NOMO-1 treated with DMSO at 0.1 percent for 48 hours (cell line): ENCODE measurements at regions not wholly inside any gene's neighbourhood (a gene's known extent, or its start where the extent isn't known, plus 50 kb on each side); places are given as distances from the start of the nearest gene placed in this dataset.

Source experiments
- DNase-seq: peaks from one replicate; lab custom pipeline; 2025; ENCODE audit not compliant: unreplicated experiment; lab: John Stamatoyannopoulos, UW

- DNase-seq, result peak; percentile 76
Observed at GRCh38 chr9:6703898-6704639, 53.7 kb upstream of the KDM4C start.

GRCh38 chr9:6702707-6703106 lies 55.1 kb upstream of the KDM4C start:
- no peak for DNase-seq

- no peak for DNase-seq
Observed at GRCh38 chr9:6696178-6696577, 50.6 kb upstream of the GLDC start.

GRCh38 chr9:6695121-6695814 lies 49.7 kb upstream of the GLDC start:
- DNase-seq, result no peak
